Lung microvascular endothelial cell (primary cell): ENCODE measurements at regions not wholly inside any gene's neighbourhood (a gene's known extent, or its start where the extent isn't known, plus 50 kb on each side); places are given as distances from the start of the nearest gene placed in this dataset.
A peak's percentile ranks its signal among the peaks of the same experiment; 100 is the strongest.

Experiments used
- DNase-seq, 2 donors: peaks; one replicate each; pipeline versions ENCODE4 v3.0.0 to v3.0.0-alpha.2; 2010; ENCODE audit warnings: low read depth in 2 of 2

- peak in 1 of 2 donors; percentile 19 for DNase-seq
Observed at GRCh38 chr12:111224186-111225066, 144.5 kb downstream of the PHETA1 start.

GRCh38 chr12:111222523-111222922 is 146.4 kb downstream of the PHETA1 start:
- DNase-seq: no peak

GRCh38 chr12:111222027-111222414 is 146.9 kb downstream of the PHETA1 start:
- DNase-seq: no peak

DNA sequence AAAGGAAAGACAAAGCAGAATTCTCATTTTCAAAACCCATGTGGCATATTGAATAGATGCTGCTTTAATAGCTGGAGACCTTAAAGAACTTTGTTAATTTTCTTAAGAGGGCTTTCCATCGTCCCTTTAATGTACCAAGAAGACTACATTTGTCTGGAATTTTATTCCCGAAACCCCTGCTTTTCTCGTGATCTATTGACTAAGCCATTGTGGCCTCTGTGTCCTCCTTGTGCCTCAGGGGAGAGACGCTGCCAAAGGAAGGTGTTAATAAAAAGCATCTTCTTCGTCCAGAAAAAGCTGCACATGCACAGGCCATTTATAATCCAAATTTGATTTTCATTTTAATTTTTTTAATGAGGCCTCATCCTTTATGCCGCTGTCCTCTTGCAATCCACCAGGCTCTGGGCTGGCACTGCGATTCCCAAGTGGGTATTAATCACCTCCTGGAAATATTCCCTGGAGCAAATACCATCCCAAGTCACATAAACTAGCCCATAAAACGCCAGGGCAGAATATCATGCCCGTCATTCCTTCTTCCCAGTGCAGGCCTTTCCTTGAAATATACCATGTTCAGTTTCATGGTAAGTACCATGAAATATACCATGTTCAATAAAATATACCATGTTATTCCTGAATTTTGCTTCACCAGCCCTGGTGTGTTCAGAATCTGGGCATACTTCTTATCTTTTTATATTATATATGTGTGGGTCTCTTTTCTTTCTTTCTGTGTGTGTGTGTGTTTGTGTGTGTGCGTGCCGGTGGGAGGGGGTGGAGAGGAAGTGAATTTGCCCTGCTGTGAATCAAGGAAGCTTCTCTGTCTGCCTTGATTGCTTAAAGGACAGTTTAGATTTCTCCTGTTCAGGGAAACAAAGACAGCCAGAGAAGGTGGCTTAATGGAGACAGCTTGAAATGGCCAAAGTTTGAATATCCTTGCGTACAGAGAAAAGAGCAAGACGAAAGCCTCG is 147.6 kb downstream of the PHETA1 start:
- DNase-seq: no peak

DNA sequence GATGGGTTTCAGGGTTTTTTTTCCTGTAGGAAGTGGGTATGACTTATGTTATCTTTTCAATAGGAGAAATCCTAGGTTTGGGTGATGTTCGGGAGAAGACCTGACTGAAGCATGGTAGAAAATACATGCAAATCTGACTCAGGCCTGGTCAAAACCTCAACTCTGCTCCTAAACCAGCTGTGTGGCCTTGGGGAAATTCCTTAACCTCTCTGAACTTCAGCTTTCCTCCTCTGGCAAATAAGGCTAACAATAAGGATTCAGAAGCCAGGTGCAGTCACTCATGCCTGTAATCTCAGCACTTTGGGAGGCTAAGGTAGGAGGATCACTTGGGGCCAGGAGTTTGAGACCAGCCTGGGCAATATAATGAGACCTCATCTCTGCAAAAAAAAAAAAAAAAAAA is 148.5 kb downstream of the PHETA1 start:
- DNase-seq: no peak

DNA sequence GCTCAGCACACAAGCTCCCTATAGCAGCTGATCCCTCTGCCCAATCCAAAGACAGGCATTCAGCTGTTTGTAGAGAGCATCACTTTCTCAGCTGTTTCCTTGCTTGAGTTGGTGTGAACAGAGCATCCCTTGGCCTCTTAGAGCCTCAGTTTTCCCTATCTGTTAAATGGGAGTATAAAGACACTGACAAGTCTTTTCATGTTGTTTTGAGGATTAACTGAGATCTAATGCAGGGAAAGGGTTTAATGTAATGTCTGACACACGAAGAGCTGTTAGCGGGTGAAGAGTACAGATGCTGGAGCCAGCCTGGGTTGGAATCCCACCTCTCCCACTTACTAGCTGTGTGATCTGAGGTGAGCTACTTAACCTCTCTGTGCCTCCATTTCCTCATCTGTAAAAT is 149.5 kb downstream of the PHETA1 start:
- no peak for DNase-seq

DNA sequence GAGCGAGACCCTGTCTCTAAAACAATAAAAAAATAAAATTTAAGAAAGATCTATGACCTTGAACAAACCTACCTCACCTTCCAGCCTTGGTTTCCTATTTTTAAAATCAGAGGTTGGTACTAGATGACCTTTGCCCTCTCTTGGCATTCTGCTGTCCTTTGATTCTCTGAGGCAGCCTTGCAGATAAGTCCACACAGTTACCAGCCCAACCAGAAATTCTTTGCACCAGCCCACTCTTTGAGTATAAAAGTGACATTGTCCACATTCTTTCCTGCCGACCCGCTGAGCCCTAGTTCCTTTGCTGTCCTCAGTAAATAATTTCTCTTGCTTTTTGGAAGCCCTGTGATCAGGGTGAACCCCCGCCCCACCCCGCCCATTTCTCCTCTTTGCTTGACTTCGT is 150.4 kb downstream of the PHETA1 start:
- DNase-seq: no peak

DNA sequence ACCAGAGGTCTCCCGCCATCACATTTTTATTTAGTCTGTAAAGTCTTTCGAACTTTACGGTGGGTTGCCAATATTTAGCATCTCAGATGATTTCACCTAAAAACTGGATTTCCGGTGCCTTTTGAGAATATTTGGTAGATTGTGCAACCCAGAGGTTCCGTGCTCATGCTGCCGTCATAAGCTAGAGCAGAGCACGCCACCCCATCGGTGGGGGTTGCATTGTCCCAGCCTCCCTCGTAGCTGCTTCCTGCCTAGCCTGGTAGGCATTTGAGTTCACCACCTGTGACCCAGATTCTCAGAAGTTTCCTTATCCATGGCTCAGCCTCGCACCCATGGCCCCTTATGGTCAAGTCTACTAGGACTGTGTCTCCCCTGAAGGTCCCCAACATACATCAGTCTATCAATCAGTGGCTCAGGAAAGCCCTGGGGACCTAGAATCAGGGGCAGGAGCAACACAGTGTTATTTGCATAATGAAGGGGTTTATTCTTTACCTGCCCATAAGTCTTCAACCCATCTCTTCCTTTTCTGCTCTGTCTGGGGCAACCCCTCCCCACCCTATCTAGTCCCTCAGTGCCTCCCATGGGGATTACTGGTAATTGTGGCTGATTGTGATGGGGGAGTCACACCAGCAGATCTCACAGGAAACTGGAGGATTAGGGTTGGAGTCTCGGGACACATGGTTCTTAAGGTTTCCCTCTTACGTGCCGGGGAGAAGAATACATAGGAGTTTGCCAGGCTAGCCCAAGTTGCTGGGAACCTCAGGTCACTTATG is 152.3 kb downstream of the PHETA1 start:
- DNase-seq: no peak

GRCh38 chr12:111215881-111216280 is 153.0 kb downstream of the PHETA1 start:
- DNase-seq: no peak

DNA sequence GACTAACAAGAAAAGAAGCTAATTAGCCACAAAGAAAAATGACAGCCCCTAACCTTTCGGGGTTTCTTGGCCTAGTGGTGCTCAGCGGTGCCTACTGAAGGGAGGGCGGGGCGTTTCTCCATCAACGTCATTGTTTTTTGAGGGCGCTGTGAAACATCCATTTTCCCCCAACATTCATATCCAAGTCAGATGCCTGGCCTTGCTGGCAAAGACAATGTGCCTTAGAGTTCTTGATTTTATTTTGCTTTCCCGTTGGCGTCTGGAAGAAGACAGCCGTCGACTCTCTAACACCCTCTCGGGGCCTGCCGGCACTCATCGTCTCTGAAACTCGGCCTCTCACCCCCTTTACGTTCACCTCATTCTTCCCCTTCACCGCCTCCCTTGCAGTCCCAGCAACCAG is 154.5 kb downstream of the PHETA1 start:
- no peak for DNase-seq

- no peak for DNase-seq
Observed at GRCh38 chr12:111213561-111213960, 155.3 kb downstream of the PHETA1 start.

- no peak for DNase-seq
Observed at GRCh38 chr12:111212814-111213456, 156.0 kb downstream of the PHETA1 start.

GRCh38 chr12:111211910-111212757 is 156.8 kb downstream of the PHETA1 start:
- no peak for DNase-seq

- DNase-seq: no peak
Observed at GRCh38 chr12:111209811-111210210, 159.1 kb downstream of the PHETA1 start.

DNA sequence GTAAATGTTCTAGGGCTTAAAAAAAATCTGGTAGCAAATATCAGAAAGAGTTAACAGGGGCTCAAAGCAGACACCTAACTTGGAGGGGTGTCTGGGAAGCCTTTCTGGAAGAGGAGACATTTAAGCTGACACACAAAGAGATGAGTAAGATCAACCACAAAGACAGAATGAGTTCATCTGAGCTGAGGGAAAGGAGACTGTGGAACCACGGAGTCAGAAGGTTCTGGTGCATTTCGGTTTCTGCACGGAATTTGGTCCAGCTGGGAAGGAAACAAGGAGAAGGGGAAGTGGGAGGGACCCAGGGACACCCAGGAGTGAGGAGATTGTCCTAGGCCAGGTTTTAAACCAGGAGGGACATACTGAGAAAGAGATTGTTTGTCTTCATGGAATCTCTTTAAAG is 161.1 kb downstream of the PHETA1 start:
- no peak for DNase-seq

DNA sequence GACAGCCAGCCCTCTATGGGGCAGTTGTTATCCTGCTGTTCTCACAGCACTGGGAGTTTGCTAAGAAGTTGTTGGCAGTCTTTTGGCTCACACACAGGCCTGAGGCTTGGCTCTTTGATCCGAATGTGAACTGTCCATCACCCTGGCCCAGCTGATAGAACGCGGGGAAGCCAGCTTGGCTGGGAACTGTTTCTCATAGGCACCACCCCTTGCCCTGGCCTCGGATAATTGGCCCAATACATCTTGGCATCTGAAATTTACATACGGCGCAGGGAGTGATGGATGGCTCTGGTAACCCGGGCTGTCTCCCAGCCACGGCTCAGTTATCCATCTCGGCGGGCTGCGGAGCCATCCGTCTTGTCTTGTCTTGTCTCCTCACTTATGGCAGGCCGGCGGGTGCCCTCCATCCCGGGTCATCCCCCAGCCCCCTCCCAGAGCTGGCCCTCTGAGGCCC is 164.1 kb downstream of the PHETA1 start:
- DNase-seq: no peak

DNA sequence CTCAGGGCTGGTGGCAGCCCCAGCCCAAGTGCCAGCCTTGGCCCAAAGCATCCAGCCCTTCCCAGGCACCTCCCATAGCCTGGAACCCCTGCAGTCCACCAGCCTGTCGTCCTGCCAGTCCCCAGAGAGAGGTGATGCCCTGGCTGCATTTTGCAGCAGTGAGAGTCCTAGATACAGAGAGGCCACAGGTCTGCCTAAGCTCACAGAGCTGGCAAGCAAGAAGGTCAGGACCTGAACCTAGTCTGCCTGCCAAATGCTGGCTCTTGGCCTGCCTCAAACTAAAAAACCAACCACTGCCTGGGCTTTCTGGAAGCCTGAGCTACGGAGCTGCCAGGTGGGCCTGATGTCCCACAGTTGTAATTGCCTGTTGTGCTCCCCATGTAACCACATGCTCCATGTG is 164.9 kb downstream of the PHETA1 start:
- no peak for DNase-seq

DNA sequence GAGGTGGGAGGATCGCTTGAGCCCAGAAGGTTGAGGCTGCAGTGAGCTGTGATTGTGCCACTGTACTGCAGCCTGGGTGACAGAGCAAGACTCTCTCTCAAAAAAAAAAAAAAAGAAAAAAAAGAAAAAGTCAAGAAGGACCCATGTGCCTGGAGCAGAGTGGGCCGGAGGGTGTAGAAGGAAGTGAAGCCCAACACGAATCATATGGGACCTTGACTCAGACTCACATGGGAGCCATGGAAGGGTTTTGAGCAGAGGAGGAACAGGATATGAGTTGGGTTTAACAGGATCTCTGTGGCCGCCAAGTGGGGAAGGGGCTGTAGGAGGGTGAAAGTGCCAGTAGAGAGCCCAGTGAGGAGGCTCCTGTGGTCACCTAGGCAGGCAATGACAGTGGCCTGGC is 165.4 kb downstream of the PHETA1 start:
- no peak for DNase-seq

DNA sequence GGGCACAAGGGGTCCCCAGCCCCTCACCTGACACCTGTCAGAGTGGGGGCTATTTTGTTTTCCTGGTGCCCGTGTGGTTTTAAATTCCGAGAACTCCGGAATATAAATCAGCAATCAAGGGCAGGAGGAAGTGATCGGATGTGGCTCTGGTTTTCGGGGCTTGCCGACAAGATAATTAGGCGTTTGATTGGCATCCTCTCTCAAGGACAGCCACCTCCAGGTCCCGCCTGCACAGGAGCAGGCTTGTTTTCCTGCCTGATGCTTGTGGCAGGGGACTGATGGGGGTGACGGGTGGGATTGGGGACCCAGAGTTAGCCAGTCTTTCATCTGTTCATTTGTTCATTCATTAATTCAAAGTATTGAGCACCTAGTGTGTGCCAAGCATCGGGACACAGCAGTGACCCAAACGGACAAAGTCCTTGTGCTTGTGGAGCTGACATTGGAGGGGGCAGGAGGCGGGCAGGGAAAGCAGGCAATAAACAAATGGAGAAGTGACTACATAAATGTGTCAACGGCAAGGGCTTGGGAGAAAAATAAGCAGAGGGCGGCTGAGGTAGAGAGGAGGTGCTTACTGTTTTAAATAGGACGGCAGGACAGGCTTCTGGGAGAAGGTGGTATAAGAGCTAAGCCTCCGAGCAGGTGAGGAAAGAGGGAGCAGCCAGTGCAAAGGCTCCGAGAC is 166.5 kb downstream of the PHETA1 start:
- no peak for DNase-seq
